Stimulated activated naive CD4-positive, alpha-beta T cell treated with Interleukin-2 at 50 U/mL for 16 hours (primary cell): ENCODE measurements at regions not wholly inside any gene's neighbourhood (a gene's known extent, or its start where the extent isn't known, plus 50 kb on each side); places are given as distances from the start of the nearest gene placed in this dataset.
"Not testable (repeated sequence)": the region's sequence is repeated elsewhere in the genome, so short reads cannot be mapped to it uniquely, and the experiment has no call there.

ENCODE experiments used
- DNase-seq: peaks from one replicate; lab custom pipeline; 2025; lab: John Stamatoyannopoulos, UW

DNA sequence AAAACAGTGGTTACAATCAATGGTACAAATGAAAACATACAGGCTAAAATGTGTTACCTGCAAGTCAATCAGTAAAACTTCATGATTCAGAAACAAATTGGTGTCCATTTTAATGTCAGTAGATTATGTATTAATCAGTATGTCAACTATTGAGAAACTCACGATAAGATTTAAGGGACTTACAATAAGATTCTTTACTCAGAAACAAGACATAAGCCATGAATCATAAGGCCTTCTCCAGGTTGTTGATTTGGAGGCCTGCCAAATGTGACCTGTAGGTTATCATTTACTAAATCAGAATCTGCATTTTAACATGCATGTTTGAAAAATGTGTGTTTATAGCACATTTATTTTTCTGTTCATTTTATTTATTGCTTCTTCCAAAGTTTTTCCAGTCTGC lies 623.1 kb downstream of the CCDC85A start:
- no peak for DNase-seq

DNA sequence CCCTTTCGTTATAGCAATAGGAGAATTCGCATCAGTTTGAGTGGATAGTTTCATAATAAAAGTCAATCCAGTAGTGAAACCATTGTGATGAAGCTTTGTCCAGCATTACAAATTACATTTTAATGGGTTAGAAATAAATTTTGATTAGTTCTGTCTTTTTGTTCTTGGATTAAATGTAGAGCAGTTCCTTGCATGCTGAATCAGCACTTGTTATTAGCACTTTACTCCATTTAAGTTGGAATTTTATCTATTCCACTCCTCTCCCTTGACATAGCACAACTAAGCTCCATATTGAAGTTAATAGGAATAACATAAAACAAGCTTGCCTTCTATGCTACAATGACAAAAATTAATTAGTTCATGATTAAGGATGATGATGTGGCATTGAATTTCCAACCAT lies 624.1 kb downstream of the CCDC85A start:
- DNase-seq, result no peak

DNA sequence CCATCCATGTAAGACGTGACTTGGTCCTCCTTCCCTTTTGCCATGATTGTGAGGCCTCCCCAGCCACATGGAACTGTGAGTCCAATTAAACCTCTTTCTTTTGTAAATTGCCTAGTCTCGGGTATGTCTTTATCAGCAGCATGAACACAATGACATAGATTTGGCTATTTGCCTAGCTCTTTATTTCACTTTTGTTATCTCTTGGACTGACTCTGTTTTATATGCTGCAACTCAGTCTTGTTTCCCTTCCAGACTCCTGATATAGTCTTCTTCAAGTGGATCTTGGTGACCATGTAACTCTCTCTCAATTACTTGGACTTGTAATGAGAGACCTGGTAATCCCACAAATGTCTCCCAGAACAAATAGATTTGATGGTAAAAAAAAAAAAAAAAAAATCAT lies 627.6 kb downstream of the CCDC85A start:
- DNase-seq, result no peak

DNA sequence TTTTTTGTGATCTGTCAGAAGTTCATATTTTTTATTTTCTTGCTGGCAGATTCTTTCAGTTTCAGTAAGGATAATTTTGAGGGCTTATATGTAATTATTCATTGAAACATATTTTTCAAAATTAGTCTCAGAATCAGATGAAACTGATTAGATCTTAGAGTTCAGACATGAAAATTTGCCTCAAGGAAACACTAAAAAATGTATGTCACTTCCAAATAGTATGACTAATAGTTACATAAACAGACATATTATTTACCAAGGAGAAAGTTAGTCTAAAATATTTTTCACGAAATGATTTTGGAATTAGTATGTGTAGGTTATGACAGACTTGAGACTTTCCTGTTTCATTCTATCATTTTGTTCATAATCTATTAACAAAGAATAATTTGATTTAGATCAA lies 628.6 kb downstream of the CCDC85A start:
- DNase-seq, result no peak

DNA sequence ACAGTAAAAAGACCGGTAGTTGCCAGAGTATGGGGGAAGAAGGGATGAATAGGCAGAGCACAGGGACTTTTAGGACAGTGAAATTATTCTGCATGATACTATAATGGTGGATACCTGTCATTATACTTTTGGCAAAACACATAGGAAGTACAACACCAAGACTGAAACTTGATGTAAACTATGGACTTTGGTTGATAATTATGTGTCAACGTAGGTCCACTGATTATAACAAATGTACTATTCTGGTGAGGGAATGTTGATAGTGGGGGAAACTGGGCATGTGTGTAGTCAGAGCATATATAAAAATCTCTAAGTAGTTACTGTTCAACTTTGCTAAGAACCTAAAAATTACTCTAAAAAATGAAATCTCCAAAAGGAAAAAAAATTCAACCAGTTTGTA lies 629.7 kb downstream of the CCDC85A start:
- DNase-seq, result no peak

DNA sequence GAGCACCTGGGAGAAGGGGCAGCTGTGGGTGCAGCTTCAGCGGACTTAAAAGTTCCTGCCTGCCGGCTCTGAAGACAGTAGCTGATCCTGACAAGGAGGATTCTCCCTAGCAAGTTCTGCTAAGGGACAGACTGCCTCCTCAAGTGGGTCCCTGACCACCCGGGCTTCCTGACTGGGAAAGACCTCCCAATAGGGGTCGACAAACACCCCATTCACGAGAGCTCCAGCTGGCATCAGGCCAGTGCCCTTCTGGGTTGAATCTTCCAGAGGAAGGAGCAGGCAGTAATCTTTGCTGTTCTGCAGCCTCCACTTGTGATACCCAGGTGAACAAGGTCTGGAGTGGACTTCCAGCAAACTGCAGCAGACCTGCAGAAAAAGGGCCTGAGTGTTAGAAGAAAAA lies 632.9 kb downstream of the CCDC85A start:
- DNase-seq, result no peak

DNA sequence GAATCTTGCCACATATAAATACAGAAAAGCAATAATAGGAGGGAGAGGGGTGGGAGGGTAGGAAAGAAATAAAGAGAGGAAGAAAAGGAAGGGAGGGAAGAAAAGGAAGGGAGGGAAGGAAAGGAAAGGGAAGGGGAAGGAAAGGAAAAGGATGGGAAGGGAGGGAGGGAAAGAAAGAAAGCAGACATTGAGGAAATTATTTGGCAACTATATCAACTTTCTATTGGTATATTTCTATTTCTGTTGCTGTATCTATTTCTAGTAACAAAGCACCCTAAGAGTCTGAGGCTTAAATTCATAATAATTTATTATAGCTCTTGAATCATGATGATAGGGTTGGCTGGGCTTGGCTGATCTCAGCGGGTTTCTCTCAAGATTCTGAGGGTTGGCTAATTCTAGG lies 648.0 kb downstream of the CCDC85A start:
- DNase-seq, result no peak

DNA sequence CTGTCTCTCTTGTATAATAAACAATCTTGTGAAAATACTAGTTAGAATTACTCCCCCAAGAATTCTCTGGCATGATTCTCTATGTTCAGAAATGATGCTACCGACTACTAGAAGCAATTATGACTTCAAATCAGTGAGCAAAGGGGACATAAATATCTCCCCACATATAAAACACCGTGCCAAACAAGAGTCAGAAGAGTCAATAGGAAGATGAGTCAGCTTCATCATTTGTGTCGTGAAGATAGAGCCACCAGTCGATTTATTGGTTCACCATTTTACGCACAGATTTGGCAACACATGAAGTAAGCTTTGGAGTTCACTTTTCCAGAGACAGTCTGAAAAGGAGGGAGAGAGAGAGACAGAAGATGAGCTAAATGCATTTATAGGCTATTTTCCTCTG lies 650.9 kb downstream of the CCDC85A start:
- no peak for DNase-seq

DNA sequence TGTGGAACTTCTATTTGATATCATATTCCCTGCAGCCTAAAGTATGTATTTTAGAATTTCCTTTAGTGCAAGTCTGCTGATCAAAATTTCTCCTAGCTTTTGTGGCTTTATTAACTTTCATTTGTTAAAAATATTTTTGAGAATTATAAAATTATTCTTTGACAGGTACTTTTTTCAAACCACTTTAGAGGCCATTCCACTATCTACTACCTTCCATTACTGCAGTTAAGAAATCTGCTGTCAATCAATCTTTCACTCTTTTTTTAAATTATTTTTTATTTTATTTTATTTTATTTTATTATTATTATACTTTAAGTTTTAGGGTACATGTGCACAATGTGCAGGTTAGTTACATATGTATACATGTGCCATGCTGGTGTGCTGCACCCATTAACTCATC lies 656.2 kb downstream of the CCDC85A start:
- DNase-seq, result not testable (repeated sequence)

DNA sequence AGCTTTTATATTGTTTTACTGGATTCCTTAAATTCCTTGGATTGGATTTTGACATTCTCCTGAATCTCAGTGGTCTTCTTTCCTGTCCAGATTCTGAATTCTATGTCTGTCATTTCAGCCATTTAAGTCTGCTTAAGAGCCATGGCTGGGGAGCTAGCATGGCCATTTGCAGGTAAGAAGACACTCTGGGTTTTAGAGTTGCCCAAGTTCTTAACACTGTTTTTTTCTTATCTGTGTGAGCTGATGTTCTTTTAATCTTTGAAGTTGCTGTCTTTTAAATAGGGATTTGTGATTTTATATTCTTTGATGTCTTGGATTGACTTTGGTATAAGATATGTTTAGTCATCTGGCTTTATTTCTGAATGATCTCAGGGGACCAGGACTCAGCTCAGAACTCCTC lies 677.2 kb downstream of the CCDC85A start:
- no peak for DNase-seq

DNA sequence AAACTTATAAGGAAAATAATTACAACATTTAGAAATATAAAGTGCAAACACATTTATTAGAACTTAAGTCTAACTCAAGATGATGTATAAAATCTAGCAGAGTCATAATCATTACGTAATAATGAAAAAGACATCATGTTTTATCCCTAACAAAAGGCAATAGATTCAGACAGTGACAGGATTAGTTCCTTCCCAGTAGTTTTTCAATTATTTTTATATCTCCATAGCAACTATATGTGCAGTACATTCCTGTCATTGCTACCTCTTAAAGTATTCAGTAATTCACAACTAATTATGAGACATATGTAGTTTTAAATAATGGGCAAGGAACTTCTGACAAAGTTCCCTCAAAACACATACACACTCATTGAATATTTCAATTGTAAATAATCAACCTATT lies 687.9 kb downstream of the CCDC85A start:
- DNase-seq, result no peak

DNA sequence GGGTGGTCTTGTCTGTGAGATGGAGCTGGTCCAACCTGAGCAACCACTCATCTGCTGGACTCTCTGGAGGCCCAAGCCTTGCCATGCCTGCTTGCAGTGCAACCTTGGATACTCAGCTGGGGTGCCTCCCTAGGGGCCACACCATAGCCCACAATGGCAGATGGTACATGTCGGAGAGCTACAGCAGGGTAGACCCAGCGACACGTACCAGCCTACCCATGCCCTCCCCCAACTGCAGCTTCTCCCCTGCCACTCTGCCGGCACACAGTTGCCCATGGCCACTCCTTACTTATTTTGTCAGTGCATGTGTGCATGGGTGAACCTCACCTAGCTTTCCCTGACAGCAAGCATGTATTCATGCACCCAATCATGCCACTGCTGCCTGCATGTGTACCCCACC lies 690.9 kb downstream of the CCDC85A start:
- DNase-seq, result no peak

DNA sequence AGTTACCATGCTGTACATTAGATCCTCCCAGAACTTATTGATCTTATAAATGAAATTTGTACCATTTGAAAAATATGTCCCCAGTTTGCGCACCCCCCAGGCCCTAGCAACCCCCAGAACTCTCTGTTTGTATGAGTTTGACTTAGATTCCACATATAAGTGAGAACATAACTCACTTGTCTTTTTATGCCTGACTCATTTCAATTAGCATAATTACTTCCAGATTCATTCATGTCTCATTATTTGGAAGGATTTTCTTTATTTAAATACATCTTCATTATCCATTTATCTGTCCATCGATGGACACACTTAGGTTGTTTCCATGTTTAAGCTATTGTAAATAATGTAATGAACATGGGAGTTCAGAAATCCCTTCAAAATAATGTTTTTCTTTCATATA lies 705.9 kb downstream of the CCDC85A start:
- DNase-seq, result no peak

DNA sequence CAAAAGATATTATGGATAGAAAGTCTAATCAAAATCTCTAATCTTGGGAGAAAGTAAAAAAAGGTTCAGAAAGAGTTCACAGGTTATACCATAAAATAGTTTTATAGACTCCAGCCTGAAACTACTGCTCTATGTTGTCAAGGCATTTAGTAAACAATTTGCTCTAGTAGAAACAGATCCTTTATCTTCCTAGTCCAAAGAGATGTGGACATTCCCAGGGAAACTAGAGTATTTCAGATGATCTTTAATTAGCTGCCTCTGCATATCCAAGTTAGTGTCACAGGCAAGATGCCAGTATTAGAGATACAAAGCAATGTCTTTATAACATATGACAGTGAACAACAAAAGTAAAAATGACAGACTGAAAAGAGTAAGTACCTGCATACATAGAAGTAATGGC lies 708.6 kb downstream of the CCDC85A start:
- DNase-seq, result no peak

DNA sequence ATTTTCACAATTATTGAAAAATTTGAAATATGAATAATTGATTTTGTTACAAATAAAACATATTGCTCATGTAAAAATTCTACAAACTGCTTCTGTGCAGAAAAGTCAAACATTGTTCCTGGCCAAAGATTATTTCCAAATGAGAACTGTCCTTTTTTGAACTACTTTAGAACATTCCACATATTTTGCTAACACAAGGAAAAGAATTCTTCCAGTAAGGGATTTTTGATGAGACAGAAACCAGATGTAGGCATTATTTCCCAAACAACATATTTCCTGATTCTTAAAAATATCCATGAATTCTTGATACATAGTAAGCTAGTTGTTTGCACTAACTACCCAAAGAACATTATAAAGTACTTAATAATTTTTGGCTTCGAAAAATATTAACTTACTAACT lies 715.2 kb downstream of the CCDC85A start:
- DNase-seq, result no peak

DNA sequence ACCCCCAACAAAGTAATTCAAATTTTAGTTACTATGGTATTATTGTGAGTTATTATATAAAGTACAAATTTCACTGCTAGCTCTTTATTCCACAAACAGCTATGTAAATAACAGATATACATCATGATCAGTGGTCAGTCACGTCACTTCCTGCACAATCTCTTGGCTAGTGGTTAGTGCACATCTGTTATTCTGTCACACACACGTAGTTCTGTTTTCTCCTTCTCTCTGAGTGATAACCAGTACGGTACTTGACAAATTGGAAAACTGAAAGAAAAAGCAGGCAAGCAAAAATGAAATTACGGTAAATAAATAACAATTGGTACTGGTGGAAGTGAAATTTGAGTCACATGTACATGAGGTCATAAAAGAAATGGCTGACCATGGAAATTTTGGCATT lies 728.7 kb downstream of the CCDC85A start:
- no peak for DNase-seq

DNA sequence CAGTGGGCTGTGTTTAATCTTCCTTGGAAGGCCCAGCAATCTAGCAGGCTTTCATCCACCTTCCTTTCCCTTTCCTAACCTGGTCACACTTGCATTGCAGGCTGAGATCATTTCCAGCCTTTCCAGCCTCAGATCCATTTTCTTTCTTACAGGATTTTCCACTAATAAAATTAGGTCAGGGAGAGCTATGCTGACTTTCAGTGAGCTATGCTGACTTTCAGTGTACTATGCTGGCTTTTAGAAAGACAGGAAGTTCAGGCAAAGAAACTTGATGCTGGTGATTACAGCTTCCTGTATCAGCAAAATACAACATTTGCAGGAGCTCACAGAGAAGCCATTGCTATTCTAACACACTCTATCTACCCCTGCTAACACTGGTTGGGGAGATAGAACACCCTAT lies 735.0 kb downstream of the CCDC85A start:
- DNase-seq, result no peak

DNA sequence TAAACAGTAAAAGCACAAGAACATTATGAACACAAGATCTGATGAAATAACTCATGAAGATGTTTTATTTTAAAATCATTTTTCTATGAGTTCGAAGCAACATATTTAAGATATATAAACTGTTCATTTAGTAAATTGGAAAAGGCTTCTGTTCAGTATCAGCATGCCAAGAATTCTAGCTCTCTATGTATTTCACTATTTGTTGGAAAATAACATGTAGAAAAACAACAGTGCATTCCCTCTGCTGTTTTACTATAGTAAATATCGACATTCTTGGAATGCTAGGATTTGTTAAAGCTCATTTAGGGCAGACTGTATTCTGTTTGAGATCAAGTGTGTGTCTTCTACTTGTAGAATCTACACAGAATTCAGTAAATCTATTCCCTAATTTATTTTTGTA lies 750.2 kb downstream of the CCDC85A start:
- DNase-seq, result no peak

DNA sequence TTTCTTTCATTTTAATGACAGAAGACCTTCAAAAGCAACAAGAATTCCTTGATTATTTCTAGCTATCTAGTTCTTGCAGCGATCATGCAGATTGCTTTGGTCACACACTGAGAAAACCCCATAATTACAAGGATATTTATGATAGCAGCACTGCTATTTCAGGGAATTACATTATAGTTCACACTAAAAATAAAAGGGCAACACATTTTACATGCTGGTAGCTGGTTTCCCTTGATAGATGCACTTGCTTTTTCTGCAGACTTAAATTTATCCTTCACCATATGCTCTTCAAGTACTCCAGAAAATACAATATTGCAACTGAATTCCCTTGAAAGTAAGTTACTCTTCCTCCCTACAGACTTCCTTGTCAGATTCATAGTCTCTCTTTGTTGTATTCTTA lies 751.1 kb downstream of the CCDC85A start:
- DNase-seq, result no peak

DNA sequence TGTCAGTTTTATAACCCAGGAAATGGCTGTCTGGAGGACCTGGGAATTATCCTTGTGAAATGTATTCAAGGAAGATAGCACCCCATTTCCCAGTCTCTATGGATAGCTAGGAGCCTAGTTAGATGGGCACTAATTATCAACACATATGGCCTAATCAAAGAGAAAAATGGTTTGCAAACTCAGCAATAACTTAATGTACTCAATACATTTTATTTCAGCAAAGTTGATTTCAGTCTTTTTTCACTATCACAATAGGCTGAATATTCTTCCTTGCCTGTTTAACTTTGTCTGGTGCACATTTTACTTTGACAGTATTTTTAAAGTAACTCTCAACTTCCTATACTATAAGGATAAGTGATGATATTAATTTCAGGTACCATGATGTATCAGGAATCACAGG lies 756.3 kb downstream of the CCDC85A start:
- DNase-seq, result no peak

DNA sequence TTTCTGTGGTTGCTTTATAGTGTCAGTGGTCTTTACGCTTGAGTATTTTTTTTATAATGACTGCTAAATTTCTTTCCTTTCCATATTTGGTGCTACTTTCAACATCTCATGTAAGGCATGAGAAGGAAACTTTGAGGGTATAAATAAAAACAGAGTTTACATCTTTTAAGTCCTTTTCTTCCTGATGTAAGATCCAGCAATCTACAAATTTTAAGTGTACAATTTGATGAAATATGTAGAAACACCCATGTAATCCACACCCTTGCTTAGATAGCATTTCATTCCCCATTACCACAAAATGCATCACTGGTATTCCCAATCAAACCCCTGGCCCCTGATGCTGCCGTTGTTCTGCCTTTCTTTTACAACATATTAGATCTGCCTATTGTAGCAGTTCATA lies 769.1 kb downstream of the CCDC85A start:
- DNase-seq, result no peak

DNA sequence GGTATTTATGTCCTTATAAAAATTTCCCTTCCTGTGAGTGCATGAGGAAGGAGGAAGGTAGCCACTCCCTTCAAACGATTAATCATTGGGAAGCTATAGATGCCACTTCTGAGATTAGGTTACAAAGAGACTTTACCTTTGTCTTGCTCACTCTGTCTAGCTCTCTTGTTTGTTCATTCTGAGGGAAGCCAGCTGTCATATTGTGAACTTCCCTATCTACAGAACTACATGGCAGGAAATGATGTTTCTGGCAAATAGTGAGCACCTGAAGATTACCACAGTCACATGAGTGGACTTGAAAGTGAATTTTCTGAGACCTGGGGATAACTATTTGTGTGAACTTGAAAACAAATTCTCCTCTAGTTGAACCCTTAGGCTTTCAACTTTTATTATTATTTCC lies 776.8 kb downstream of the CCDC85A start:
- no peak for DNase-seq

DNA sequence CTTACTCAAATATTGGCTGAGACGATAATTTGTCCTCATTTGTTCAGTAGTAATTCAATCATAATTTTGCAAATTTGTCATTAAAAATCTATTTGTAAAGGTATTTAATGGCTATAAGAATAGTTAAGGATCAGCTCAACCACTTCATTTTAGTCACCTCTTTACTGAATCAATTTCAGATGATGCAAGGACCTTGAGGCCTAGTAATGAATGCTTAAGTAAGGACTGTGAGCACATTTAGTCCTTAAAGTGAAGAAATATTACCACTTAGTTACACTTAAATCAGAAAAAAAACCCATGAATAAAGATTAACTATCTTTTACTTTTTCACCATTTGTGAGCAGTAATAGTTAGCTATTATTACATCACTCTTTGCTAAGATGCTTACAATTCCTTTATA lies 778.9 kb downstream of the CCDC85A start:
- DNase-seq, result no peak

DNA sequence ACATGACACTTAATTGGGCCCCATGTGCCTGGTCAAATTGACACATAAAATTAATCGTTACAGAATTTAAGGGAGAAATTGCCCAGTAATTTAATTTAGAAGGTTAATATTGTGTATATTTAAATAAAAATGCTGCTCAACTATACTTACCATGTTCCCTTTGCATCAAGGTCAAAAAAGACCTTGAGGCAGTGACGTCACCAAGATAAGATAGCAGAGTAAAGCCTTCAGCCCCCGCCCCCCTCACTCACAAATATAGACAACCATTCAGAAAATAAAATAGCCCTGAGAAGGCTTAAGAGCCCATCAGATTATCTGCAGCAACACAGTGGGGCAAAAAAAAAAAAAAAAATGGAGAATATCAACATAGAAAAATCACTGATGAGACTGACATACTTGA lies 785.7 kb downstream of the CCDC85A start:
- no peak for DNase-seq

DNA sequence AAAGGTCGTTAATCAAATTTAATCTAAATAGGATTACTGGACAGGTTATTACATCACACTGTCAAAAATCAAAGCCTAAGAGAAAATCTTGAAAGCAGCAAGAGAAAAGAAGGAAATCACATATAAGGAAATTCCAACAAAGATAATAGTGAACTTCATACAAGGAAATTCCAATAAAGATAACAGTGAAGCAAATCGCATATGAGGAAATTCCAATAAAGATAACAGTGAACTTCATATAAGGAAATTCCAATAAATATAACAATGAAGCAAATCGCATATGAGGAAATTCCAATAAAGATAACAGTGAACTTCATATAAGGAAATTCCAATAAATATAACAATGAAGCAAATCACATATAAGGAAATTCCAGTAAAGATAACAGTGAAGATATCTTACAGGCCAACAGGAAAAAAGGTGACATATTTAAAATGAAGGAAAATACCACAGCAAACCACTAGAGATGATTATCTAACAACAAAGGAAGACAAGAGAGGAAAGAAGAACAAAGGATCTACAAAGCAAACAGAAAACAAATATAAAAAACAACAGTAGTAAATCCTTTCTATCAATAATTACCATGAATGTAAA lies 787.7 kb downstream of the CCDC85A start:
- no peak for DNase-seq
